Choroid plexus epithelial cell (primary cell): ENCODE measurements at regions not wholly inside any gene's neighbourhood (a gene's known extent, or its start where the extent isn't known, plus 50 kb on each side); places are given as distances from the start of the nearest gene placed in this dataset.

Source experiments
- DNase-seq: peaks from one replicate; pipeline ENCODE4 v3.0.0-alpha.2; 2010; ENCODE audit warnings: low read depth
- H3K4me3 ChIP-seq: 2 replicates; pipeline ENCODE4 v1.5.1; 2011; ENCODE audit warnings: low read depth, mild to moderate bottlenecking, control low read depth, low read length, moderate library complexity
- CTCF ChIP-seq: conservative IDR thresholded peaks from 2 replicates; pipeline ENCODE4 v1.5.1; 2011; ENCODE audit warnings: low read depth, mild to moderate bottlenecking, control low read depth, inconsistent platforms, low read length, moderate library complexity

- no peak overlapping the region for H3K4me3 ChIP-seq
- DNase-seq: no peak
- TF ChIP-seq CTCF: no peak
Observed at GRCh38 chr12:96143827-96144565, 50.2 kb upstream of the ELK3 start.
